Tibial nerve (tissue), 3 donors: ENCODE measurements at regions not wholly inside any gene's neighbourhood (a gene's known extent, or its start where the extent isn't known, plus 50 kb on each side); places are given as distances from the start of the nearest gene placed in this dataset.

Experiments used
- POLR2A ChIP-seq, 2 donors: fragments of 450-650 bp; IDR thresholded peaks; one replicate each; pipeline ENCODE4 v1.6.1; 2017; ENCODE audit warnings: antibody characterized with exemption in 2 of 2, mild to moderate bottlenecking in 2 of 2, moderate library complexity in 2 of 2
- TF ChIP-seq, protein P1 (sequence below), 5 experiments: fragments of 200-600 bp in 3 of 5; fragments of 450-650 bp in 2 of 5; sonication (generic) in 3 of 5; IDR thresholded peaks; one replicate each; pipeline ENCODE4 v1.5.1; 2016 to 2019; ENCODE audit warnings: antibody characterized with exemption in 5 of 5, mild to moderate bottlenecking in 3 of 5, moderate library complexity in 2 of 5

DNA sequence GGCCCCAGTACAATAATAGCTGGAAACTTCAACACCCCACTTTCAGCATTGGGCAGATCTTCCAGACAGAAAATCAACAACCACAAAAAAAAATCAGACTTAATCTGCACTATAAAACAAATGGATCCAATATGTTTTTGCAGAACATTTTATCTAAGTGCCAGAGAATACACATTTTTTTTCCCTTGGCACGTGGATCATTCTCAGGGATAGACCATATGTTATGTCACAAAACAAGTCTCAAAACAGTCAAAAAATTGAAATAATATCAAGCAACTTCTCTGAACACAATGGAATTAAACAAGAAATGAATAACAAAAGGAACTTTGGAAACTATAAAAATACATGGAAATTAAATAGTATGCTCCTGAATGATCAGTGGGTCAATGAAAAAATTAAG, 576.3 kb downstream of the PCDH19 start:
- TF ChIP-seq, protein P1, sequence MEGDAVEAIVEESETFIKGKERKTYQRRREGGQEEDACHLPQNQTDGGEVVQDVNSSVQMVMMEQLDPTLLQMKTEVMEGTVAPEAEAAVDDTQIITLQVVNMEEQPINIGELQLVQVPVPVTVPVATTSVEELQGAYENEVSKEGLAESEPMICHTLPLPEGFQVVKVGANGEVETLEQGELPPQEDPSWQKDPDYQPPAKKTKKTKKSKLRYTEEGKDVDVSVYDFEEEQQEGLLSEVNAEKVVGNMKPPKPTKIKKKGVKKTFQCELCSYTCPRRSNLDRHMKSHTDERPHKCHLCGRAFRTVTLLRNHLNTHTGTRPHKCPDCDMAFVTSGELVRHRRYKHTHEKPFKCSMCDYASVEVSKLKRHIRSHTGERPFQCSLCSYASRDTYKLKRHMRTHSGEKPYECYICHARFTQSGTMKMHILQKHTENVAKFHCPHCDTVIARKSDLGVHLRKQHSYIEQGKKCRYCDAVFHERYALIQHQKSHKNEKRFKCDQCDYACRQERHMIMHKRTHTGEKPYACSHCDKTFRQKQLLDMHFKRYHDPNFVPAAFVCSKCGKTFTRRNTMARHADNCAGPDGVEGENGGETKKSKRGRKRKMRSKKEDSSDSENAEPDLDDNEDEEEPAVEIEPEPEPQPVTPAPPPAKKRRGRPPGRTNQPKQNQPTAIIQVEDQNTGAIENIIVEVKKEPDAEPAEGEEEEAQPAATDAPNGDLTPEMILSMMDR (IDR thresholded peaks at IDR 0.05) = no peak
- TF ChIP-seq POLR2A (IDR thresholded peaks at IDR 0.05) = no peak
